Smooth muscle cell (in vitro differentiated cells): ENCODE measurements at regions not wholly inside any gene's neighbourhood (a gene's known extent, or its start where the extent isn't known, plus 50 kb on each side); places are given as distances from the start of the nearest gene placed in this dataset.

ENCODE experiments used
- DNase-seq: peaks from one replicate; lab custom pipeline; 2025; ENCODE audit not compliant: unreplicated experiment; lab: John Stamatoyannopoulos, UW
- H2AFZ ChIP-seq: fragments of 200-600 bp; sonication (generic); 2 replicates; pipeline ENCODE4 v1.6.0; 2016; ENCODE audit warnings: antibody characterized with exemption, low read depth, mild to moderate bottlenecking
- H3F3A ChIP-seq: fragments of 200-600 bp; sonication (generic); 2 replicates; pipeline ENCODE4 v1.6.0; 2017; ENCODE audit warnings: antibody characterized with exemption, low read depth
- H3K27ac ChIP-seq: fragments of 200-600 bp; sonication (generic); 2 replicates; pipeline ENCODE4 v1.5.1; 2016; ENCODE audit warnings: low read depth, mild to moderate bottlenecking
- H3K27me3 ChIP-seq: fragments of 200-600 bp; sonication (generic); 2 replicates; pipeline ENCODE4 v1.6.1; 2016; ENCODE audit warnings: low read depth, mild to moderate bottlenecking
- H3K36me3 ChIP-seq: fragments of 200-600 bp; sonication (generic); 2 replicates; pipeline ENCODE4 v1.5.1; 2016; ENCODE audit warnings: low read depth
- H3K4me1 ChIP-seq: fragments of 200-600 bp; sonication (generic); 2 replicates; pipeline ENCODE4 v1.5.1; 2016; ENCODE audit warnings: low read depth
- H3K4me2 ChIP-seq: fragments of 200-600 bp; sonication (generic); 2 replicates; pipeline ENCODE4 v1.6.0; 2016; ENCODE audit warnings: mild to moderate bottlenecking
- H3K4me3 ChIP-seq: fragments of 200-600 bp; sonication (generic); 2 replicates; pipeline ENCODE4 v1.5.1; 2016; ENCODE audit warnings: mild to moderate bottlenecking
- H3K79me2 ChIP-seq: fragments of 200-600 bp; sonication (generic); 2 replicates; pipeline ENCODE4 v1.6.0; 2016; ENCODE audit warnings: low read depth, mild to moderate bottlenecking
- H3K9ac ChIP-seq: fragments of 200-600 bp; sonication (generic); 2 replicates; pipeline ENCODE4 v1.6.0; 2016; ENCODE audit warnings: low read depth
- H3K9me3 ChIP-seq: fragments of 200-600 bp; sonication (generic); replicated peaks from 2 replicates; pipeline ENCODE4 v1.5.1; 2016; ENCODE audit warnings: low read depth
- H4K20me1 ChIP-seq: fragments of 200-600 bp; sonication (generic); 2 replicates; pipeline ENCODE4 v1.6.0; 2016; ENCODE audit warnings: low read depth
- WGBS: methylation state at CpG from one replicate; pipeline ENCODE4 v1.1.7; 2016; ENCODE audit warnings: low lambda C conversion rate; 5-methylcytosine and 5-hydroxymethylcytosine counted together
- TF ChIP-seq, protein P1 (sequence below): fragments of 200-600 bp; sonication (generic); IDR thresholded peaks from 2 replicates; pipeline ENCODE4 v1.5.1; 2017; ENCODE audit warnings: borderline replicate concordance, mild to moderate bottlenecking, antibody characterized with exemption; ENCODE audit not compliant: insufficient read depth, poor library complexity, severe bottlenecking

DNA sequence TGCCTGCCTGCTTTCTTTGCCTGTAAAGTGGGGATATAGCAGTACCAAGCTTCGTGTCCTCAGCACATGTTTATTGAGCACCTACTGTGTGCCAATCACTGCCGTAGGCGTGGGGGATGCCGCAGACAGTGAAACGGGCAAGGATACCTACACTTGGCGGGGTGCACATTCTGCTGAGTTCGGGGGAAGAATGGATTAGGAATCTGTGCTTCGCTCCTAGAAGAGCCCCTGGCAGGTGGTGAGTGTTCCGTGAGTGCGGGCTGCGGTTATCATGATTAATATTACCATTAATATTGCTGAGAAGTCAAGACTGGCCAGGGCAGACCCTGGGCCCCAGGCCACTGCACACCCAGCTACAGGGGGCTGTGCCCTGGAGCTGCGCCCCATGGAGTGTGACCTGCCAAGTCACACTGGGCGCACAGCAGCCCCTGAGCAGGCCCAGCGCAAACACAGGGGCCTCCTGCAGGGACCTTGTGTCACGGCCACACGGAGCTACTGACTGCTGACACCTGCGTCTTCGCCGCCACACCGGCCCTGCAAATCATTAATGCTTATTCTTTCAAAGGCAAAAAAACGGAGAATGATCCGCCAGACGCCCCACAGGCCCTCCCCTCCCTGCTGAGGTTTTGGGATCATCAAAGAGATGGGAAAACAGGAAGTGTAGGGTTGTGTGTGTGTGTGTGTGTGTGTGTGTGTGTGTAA is 213.4 kb upstream of the GSE1 start:
- no peak overlapping the region for H3K4me3 ChIP-seq
- H3K9me3 ChIP-seq: no peaks in the 10 kb centered on the region
- no peak overlapping the region for H3K27ac ChIP-seq
- H2AFZ ChIP-seq: no peak overlapping the region
- no peaks in the 10 kb centered on the region for H4K20me1 ChIP-seq
- TF ChIP-seq, protein P1, sequence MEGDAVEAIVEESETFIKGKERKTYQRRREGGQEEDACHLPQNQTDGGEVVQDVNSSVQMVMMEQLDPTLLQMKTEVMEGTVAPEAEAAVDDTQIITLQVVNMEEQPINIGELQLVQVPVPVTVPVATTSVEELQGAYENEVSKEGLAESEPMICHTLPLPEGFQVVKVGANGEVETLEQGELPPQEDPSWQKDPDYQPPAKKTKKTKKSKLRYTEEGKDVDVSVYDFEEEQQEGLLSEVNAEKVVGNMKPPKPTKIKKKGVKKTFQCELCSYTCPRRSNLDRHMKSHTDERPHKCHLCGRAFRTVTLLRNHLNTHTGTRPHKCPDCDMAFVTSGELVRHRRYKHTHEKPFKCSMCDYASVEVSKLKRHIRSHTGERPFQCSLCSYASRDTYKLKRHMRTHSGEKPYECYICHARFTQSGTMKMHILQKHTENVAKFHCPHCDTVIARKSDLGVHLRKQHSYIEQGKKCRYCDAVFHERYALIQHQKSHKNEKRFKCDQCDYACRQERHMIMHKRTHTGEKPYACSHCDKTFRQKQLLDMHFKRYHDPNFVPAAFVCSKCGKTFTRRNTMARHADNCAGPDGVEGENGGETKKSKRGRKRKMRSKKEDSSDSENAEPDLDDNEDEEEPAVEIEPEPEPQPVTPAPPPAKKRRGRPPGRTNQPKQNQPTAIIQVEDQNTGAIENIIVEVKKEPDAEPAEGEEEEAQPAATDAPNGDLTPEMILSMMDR: no peak
- 84% methylated on average over 23 of the region's 23 CpGs for WGBS
- no peaks in the 10 kb centered on the region for H3F3A ChIP-seq
- no peak for DNase-seq
- H3K4me2 ChIP-seq: no peak overlapping the region
- peaks cover 5% of the 10 kb centered on the region for H3K4me1 ChIP-seq
- no peak overlapping the region for H3K9ac ChIP-seq
- H3K36me3 ChIP-seq: no peaks in the 10 kb centered on the region
- no peaks in the 10 kb centered on the region for H3K79me2 ChIP-seq
- H3K27me3 ChIP-seq: no peaks in the 10 kb centered on the region

GRCh38 chr16:85400305-85401205 is 212.6 kb upstream of the GSE1 start:
- Histone ChIP-seq H2AFZ (no peak overlapping the region), H3K4me1 (peaks cover 5% of the 10 kb centered on the region), H3K9me3 (no peaks in the 10 kb centered on the region), H3K79me2 (no peaks in the 10 kb centered on the region), H3K4me3 (no peak overlapping the region), H3K36me3 (no peaks in the 10 kb centered on the region), H3K9ac (no peak overlapping the region), H3K27me3 (no peaks in the 10 kb centered on the region), H4K20me1 (no peaks in the 10 kb centered on the region), H3K27ac (no peak overlapping the region), H3K4me2 (no peak overlapping the region), H3F3A (no peaks in the 10 kb centered on the region)
- 94% methylated on average over 25 of the region's 25 CpGs for WGBS
- DNase-seq: no peak
- TF ChIP-seq, protein P1: no peak

- 91% methylated on average over 15 of the region's 16 CpGs for WGBS
- H3K79me2 ChIP-seq: no peaks in the 10 kb centered on the region
- TF ChIP-seq, protein P1: no peak
Measured at GRCh38 chr16:85401370-85401916, 211.7 kb upstream of the GSE1 start.

More at GRCh38 chr16:85401370-85401916, 211.7 kb upstream of the GSE1 start:
- no peak overlapping the region for H3K4me3 ChIP-seq
- H3K4me1 ChIP-seq: peaks cover 5% of the 10 kb centered on the region
- no peaks in the 10 kb centered on the region for H3K27me3 ChIP-seq
- no peak overlapping the region for H2AFZ ChIP-seq
- H3F3A ChIP-seq: no peaks in the 10 kb centered on the region
- no peaks in the 10 kb centered on the region for H4K20me1 ChIP-seq
- no peak overlapping the region for H3K9ac ChIP-seq
- no peak overlapping the region for H3K4me2 ChIP-seq
- no peak overlapping the region for H3K27ac ChIP-seq
- no peak for DNase-seq
- no peaks in the 10 kb centered on the region for H3K9me3 ChIP-seq
- no peaks in the 10 kb centered on the region for H3K36me3 ChIP-seq
